ENCODE measurements at regions not wholly inside any gene's neighbourhood (a gene's known extent, or its start where the extent isn't known, plus 50 kb on each side); places are given as distances from the start of the nearest gene placed in this dataset.
A peak's percentile ranks its signal among the peaks of the same experiment; 100 is the strongest.
"Not testable (repeated sequence)": the region's sequence is repeated elsewhere in the genome, so short reads cannot be mapped to it uniquely, and the experiment has no call there.

GRCh38 chr7:35853194-35853593 is 52.3 kb downstream of the SEPTIN7 start:
- DNase-seq: not testable (repeated sequence)

DNA sequence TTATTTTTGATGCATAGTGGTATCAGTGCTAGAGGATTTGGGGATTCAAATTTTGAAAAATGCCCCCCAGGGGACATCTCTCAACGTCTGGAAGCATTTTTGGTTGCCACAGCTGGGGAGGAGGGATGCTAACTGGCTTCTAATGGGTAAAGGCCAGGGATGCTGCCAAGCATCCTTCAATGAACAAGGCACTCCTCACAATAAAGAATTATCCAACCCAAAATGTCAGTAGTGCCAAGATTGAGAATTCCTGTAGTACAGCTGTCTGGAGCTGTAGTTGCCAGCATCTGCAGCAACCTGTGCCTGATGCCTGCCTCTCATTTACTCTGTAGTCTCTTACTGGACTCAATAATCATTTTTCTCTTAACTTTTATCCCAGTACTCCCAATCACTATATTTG is 53.5 kb downstream of the SEPTIN7 start:
- no peak for DNase-seq

- no peak for DNase-seq
Measured at GRCh38 chr7:35856175-35856574, 55.3 kb downstream of the SEPTIN7 start.

- no peak for DNase-seq
Measured at GRCh38 chr7:35860664-35861063, 59.8 kb downstream of the SEPTIN7 start.

- no peak for DNase-seq
Measured at GRCh38 chr7:35865287-35865686, 64.4 kb downstream of the SEPTIN7 start.

DNA sequence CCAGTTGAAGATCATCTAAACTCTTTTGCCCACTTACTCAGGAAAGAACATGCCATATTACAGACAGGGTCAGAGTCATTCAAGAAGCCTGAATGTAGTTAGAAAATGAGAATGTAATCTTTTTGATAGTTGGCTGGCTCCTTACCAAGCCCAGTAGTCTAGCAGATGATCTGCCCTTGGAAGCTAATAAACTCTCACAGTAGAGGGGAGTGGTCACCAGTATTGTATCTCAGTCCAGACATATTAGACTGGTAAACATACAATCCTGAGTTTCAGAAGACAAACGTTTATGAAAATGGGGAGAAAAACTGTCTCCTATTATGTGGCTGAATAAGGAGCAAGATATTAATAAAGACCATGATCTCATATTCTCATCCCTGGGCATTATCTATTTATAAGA is 65.3 kb downstream of the SEPTIN7 start:
- DNase-seq: no peak

DNA sequence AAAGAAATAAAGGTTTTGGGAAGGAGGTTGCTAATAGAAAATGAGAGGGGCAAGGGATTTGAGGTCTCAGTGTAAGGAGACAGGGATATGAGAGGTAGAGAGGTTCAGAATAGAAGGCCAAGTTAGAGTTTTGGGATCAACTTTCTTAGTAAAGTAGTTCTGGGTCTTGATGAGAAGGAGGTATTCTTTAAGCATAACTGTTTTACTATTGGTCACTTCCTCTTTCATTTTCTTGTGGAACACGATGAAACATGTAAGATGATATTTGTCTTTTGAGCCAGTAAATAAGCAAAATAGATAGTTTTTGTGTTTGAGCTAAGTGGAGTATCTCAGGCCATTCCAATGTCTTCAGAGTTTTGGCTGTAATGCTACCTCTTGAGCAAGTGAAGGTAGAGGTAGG is 68.3 kb downstream of the SEPTIN7 start:
- not testable (repeated sequence) for DNase-seq

- no peak for DNase-seq
Measured at GRCh38 chr7:35869810-35870209, 69.0 kb downstream of the SEPTIN7 start.

DNA sequence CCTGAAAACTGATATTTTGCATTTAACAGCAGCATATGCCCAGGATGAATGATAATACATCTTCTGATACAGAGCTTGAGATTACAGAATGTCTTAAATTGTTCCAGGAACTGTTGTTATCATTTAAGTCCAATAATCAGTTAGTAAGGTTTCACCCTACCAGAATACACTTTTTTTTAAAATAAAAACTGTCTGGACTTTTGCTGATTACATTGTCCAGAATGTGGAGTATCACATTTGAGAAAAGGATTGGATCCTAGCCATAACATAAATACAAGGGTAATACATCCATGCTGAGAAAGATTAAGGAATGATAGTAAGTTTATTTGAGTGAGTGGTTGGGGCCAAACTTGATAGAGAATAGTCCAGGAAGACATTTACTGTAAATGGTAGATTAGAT is 71.0 kb downstream of the SEPTIN7 start:
- DNase-seq: no peak

- DNase-seq: no peak
Measured at GRCh38 chr7:35874886-35875285, 74.0 kb downstream of the SEPTIN7 start.

- no peak for DNase-seq
Measured at GRCh38 chr7:35875292-35875691, 74.4 kb downstream of the SEPTIN7 start.

GRCh38 chr7:35878351-35878750 is 77.5 kb downstream of the SEPTIN7 start:
- no peak for DNase-seq

- not testable (repeated sequence) for DNase-seq
Measured at GRCh38 chr7:35887430-35887829, 86.6 kb downstream of the SEPTIN7 start.

DNA sequence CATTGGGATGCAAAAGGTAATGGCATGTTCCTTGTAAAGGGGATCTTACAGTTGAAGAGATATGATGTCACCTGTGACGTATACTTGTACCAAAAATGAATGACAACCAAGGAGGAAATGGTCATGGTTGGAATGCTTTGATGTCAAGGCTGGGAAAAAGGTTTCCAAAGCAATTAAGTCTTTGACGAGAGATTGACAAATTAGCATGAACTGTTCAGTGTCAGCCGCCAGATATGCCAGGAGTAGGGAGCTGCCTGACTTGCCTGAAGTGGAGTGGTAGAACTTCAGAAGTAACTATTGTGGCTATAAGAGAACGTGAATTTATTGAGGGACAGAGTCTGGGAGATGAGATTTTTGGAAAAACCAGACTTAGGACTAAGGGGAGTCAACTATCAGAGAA is 88.1 kb downstream of the SEPTIN7 start:
- no peak for DNase-seq

DNA sequence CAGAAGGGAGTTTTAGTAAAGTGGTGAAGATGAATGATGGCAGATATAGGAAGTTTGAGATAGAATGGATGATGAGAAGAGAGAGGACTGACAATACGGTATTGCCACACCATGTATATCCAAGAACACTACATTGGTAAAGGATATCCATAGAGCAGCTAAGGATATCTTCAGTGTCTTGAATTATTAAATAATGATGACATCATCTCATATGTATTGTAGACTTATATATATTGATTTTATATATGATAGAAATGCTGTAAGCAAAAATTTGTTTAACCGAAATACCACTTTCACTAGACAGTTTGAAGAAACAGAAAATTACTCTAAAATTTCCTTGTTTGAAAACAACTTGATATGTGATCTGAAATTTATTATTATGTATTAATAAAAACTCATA is 89.0 kb downstream of the SEPTIN7 start:
- no peak for DNase-seq

GRCh38 chr7:35891004-35891830 is 90.4 kb downstream of the SEPTIN7 start:
- DNase-seq: no peak

DNA sequence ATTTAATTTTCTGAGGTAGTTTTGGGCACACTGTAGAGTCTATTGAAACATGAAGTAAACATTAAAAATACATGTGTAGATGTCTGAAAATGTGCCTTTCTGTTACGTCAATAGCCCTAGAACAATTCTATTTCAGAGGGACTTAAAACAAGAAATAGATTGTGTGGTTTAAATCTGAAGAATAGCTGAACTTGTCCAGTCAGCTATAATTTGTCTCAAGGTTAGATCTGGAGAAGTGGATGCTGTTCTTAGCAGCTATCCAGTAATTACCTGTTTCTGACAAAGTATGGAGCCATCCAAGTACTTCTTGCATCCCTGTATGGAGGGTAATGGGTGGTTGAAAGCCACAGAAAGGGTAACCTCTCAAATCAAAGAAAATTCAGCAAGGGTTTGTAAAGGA is 92.8 kb downstream of the SEPTIN7 start:
- no peak for DNase-seq

DNA sequence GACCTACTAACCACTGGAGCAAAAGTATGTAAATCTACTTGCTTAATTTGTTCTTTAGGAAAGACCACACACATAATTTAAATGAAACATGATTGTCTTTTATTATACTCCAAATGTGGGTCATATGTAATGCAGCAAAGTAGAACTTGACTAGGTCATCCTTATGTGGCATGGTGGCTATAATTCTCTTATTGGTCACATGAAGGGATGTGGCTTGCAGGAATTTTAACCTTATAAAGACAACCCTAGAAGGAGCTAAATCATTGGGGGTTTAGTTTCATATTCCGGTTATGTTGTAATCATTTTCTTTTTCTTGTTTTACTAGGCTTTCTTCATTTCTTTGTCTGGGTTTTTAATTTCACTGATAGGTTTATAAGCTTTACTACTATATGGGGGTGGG is 93.9 kb downstream of the SEPTIN7 start:
- no peak for DNase-seq

GRCh38 chr7:35900651-35901050 is 99.8 kb downstream of the SEPTIN7 start:
- DNase-seq: no peak

- no peak for DNase-seq
Measured at GRCh38 chr7:35905555-35905954, 104.7 kb downstream of the SEPTIN7 start.

- DNase-seq: peak; percentile 83
Measured at GRCh38 chr7:35906191-35906908, 105.5 kb downstream of the SEPTIN7 start.

- DNase-seq: no peak
Measured at GRCh38 chr7:35908331-35909216, 107.7 kb downstream of the SEPTIN7 start.

DNA sequence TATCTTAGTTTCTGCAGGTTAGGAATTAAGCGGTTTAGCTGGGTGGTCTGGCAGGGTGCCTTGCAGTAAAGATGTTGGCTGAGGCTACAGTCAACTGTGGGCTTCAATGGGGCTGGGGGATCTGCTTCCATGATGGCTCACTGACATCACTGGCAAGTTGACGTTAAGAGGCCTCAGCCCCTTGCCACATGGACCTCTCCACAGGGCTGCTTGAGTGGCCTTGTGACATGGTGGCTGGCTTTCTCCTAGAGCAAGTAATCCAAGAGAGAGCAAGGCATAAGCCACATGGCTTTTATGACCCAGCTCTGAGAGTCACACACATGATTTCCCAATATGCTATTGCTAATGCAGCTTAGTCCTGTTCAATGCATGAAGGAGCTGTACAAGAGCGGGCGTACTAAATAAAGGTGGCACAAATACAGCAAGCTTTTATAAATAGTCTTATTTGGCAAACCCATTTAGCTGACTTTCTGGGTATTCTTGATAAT is 109.1 kb downstream of the SEPTIN7 start:
- no peak for DNase-seq

Measured in CD4-positive, alpha-beta T cell treated with Interleukin-4 for 4 hours (primary cell).